ENCODE measurements at regions not wholly inside any gene's neighbourhood (a gene's known extent, or its start where the extent isn't known, plus 50 kb on each side); places are given as distances from the start of the nearest gene placed in this dataset.

DNA sequence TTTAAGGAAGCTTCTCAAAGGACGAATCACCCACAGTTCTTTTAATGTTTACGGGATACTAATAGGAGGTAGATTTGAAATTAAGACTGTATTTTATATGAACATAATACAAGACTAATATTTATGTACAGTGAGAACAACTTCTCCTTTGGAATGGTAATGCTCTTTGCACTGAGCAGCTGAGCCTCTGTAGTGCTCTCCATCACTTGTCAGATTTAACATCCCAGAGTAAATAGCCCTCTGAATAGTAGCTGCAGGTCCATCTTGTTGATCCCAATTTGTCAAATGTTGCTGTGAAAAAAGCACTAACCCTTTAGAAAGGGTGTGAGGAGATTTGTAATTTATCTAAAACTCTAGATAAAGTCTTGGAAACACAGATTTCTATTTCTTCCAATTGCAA is 351.4 kb upstream of the KCNMB2 start:
- intact Hi-C loops (cut with micrococcal nuclease) = no loop called here

DNA sequence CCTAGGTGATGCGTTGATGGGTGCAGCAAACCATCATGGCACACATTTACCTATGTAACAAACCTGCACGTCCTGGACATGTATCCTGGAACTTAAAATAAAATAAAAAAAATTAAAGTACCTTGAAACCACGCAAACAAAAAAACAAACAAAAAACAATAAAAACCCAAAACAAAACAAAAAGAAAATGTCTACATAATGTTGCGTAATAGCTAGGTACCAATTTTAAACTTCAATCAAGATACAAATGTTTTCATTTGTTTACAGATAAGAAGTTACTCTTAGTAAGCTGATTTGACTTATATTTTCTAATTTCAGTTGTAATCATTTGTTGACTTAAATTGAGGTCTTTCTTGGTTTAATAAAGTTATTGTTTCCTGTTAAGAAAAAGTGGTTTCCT is 349.6 kb upstream of the KCNMB2 start:
- H3K27me3 ChIP-seq (ENCODE audit: low read depth) = no peaks in the 10 kb centered on the region
- H3K27ac ChIP-seq (replicated peaks) = no peak overlapping the region
- no peak overlapping the region for H3K4me3 ChIP-seq
- H3K9me3 ChIP-seq (replicated peaks) = no peaks in the 10 kb centered on the region
- no peaks in the 10 kb centered on the region for H3K36me3 ChIP-seq
- intact Hi-C loops (cut with micrococcal nuclease) = no loop called here
- peaks cover 11% of the 10 kb centered on the region for H3K4me1 ChIP-seq
- no peak for DNase-seq
- TF ChIP-seq, protein P1, sequence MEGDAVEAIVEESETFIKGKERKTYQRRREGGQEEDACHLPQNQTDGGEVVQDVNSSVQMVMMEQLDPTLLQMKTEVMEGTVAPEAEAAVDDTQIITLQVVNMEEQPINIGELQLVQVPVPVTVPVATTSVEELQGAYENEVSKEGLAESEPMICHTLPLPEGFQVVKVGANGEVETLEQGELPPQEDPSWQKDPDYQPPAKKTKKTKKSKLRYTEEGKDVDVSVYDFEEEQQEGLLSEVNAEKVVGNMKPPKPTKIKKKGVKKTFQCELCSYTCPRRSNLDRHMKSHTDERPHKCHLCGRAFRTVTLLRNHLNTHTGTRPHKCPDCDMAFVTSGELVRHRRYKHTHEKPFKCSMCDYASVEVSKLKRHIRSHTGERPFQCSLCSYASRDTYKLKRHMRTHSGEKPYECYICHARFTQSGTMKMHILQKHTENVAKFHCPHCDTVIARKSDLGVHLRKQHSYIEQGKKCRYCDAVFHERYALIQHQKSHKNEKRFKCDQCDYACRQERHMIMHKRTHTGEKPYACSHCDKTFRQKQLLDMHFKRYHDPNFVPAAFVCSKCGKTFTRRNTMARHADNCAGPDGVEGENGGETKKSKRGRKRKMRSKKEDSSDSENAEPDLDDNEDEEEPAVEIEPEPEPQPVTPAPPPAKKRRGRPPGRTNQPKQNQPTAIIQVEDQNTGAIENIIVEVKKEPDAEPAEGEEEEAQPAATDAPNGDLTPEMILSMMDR (IDR thresholded peaks at IDR 0.05; ENCODE audit: borderline replicate concordance) = no peak

More for the DNA sequence above, 351.4 kb upstream of the KCNMB2 start:
- Histone ChIP-seq H3K27ac (replicated peaks) (no peak overlapping the region), H3K9me3 (replicated peaks) (no peaks in the 10 kb centered on the region), H3K4me1 (peaks cover 12% of the 10 kb centered on the region), H3K27me3 (ENCODE audit: low read depth) (no peaks in the 10 kb centered on the region), H3K36me3 (no peaks in the 10 kb centered on the region), H3K4me3 (no peak overlapping the region)
- TF ChIP-seq, protein P1 (IDR thresholded peaks at IDR 0.05; ENCODE audit: borderline replicate concordance) = no peak
- no peak for DNase-seq

DNA sequence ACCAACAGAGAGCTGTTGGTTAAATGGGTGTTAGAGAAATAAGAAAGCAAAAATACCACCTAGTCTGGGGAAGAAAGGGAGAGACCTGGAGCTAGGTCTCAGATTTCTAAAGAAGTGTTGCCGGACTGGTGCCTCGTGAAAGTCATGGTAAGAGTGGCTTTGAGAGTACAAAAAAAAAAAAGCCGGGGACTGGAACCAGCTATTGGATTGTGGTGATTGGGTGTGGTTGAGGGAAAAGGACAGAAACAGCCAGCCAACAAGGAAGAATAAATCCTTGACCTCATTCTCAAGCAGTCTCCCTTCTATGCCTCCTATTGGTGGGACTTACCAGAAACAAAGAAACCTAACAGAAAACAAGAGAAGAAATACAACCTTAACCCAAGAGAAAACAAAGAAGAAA is 346.4 kb upstream of the KCNMB2 start:
- Histone ChIP-seq H3K27me3 (ENCODE audit: low read depth) (no peaks in the 10 kb centered on the region), H3K9me3 (replicated peaks) (peaks cover 12% of the 10 kb centered on the region)
- TF ChIP-seq, protein P1 (IDR thresholded peaks at IDR 0.05; ENCODE audit: borderline replicate concordance) = no peak

DNA sequence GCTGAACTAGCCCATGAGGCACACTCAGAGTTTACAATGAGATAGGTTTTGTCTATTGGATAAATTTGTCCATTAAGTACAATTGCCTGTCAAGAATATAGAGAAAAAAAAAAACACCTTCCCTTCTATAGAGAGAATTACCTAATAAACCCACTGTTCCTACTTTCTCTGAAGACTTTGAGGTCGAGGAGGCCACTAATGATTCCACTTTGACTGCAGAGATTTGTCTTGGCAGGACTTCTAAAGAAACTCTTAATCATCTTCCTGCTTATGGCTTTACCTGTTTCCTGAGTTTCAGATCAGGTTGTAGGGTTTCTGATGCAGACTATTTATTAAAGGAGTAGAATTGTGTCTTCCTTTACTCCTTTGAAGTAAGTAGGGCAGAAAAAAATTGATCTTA is 342.4 kb upstream of the KCNMB2 start:
- TF ChIP-seq, protein P1 (IDR thresholded peaks at IDR 0.05; ENCODE audit: borderline replicate concordance) = no peak
- peaks cover 11% of the 10 kb centered on the region for H3K4me1 ChIP-seq
- intact Hi-C loops (cut with micrococcal nuclease) = no loop called here

More for the DNA sequence above, 346.4 kb upstream of the KCNMB2 start:
- no peak for DNase-seq
- Histone ChIP-seq H3K4me3 (no peak overlapping the region), H3K27ac (replicated peaks) (no peak overlapping the region), H3K36me3 (no peaks in the 10 kb centered on the region), H3K4me1 (peaks cover 6% of the 10 kb centered on the region)
- intact Hi-C loops (cut with micrococcal nuclease) = no loop called here

DNA sequence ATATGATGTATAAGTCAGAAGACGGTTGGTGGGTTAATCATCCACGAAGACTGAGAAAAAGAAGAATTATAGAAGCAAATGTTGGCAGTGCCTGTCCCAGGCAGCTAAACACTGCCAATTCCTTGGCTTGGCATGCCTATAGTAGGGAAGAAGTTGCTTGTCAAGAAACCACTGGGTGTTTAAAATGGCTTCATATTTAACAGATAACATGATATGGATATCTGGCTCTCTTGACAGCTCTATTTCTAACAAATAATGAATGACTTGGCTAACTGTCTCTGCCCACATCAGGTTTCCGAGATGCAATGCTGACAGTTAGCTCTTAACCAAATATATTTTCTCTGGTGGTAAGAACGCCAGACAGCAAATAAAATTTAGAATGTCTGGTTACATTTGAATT is 341.7 kb upstream of the KCNMB2 start:
- Histone ChIP-seq H3K4me3 (no peak overlapping the region), H3K27me3 (ENCODE audit: low read depth) (no peaks in the 10 kb centered on the region), H3K9me3 (replicated peaks) (peaks cover 12% of the 10 kb centered on the region), H3K4me1 (peaks cover 11% of the 10 kb centered on the region), H3K27ac (replicated peaks) (no peak overlapping the region), H3K36me3 (no peaks in the 10 kb centered on the region)
- TF ChIP-seq, protein P1 (IDR thresholded peaks at IDR 0.05; ENCODE audit: borderline replicate concordance) = no peak
- DNase-seq = no peak
- intact Hi-C loops (cut with micrococcal nuclease) = no loop called here

More for the DNA sequence above, 342.4 kb upstream of the KCNMB2 start:
- Histone ChIP-seq H3K36me3 (no peaks in the 10 kb centered on the region), H3K4me3 (no peak overlapping the region), H3K27ac (replicated peaks) (no peak overlapping the region), H3K9me3 (replicated peaks) (peaks cover 12% of the 10 kb centered on the region), H3K27me3 (ENCODE audit: low read depth) (no peaks in the 10 kb centered on the region)
- no peak for DNase-seq

DNA sequence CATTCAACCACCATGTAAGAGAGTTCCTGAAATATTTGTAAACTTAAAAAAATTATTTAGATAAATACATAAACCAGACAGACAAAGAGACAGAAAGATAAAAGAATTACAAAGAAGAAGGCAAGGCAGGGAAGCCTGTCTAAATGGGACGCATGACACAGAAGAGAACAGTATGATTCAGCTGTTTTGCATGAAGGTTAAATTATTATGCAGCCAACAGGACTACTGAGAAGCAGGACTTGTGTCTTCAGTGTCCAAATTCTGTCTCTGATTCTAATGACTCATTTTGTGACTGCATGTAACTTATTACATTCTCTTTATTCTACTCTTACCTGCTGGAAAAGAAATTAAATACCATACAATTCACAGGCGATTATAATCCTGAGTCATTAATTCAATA is 340.4 kb upstream of the KCNMB2 start:
- DNase-seq = no peak
- Histone ChIP-seq H3K27ac (replicated peaks) (no peak overlapping the region), H3K9me3 (replicated peaks) (peaks cover 12% of the 10 kb centered on the region), H3K4me1 (peaks cover 11% of the 10 kb centered on the region), H3K36me3 (no peaks in the 10 kb centered on the region), H3K4me3 (no peak overlapping the region), H3K27me3 (ENCODE audit: low read depth) (no peaks in the 10 kb centered on the region)
- TF ChIP-seq, protein P1 (IDR thresholded peaks at IDR 0.05; ENCODE audit: borderline replicate concordance) = no peak
- intact Hi-C loops (cut with micrococcal nuclease) = no loop called here

All from left ventricle myocardium inferior (tissue), 1 donor.